ENCODE measurements at regions not wholly inside any gene's neighbourhood (a gene's known extent, or its start where the extent isn't known, plus 50 kb on each side); places are given as distances from the start of the nearest gene placed in this dataset.

DNA sequence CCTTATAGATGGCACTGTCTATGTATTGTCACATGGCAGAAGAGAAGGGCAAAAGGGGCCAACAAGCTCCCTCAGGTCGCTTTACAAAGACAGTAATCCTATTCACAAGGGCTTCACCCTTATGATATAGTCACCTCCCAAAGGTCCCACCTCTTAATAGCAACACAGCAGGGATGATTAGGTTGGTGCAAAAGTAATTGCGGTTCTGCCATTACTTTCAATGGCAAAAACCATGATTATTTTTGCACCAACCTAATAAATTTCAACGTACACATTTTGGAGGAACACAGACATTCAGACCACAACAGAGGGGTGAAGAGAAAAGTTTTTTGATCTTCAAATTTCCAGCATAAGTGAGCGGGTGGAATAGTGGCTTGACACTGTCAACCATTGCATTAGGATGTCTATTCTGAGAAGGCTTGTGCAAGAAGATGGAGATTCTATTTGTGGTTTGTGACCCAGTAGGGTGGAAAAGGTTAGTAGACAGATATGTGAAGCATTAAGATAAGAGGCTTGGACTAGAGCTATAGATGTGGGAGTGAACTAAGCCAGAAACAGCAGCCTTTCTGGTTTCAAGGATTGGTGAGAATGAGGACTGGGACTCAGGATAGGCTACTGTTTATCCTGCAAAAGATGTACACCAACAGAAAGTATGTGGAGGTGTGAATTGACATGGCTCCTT is 75.5 kb upstream of the CPSF6 start:
- WGBS, 2 donors, result 85 to 86% methylated on average over 4 of the region's 4 CpGs
- no peaks in the 10 kb centered on the region for H3K4me1 ChIP-seq
- TF ChIP-seq EP300 (IDR thresholded peaks at IDR 0.05), result no peak
- TF ChIP-seq POLR2A (IDR thresholded peaks at IDR 0.05), result no peak
- TF ChIP-seq, protein P1, sequence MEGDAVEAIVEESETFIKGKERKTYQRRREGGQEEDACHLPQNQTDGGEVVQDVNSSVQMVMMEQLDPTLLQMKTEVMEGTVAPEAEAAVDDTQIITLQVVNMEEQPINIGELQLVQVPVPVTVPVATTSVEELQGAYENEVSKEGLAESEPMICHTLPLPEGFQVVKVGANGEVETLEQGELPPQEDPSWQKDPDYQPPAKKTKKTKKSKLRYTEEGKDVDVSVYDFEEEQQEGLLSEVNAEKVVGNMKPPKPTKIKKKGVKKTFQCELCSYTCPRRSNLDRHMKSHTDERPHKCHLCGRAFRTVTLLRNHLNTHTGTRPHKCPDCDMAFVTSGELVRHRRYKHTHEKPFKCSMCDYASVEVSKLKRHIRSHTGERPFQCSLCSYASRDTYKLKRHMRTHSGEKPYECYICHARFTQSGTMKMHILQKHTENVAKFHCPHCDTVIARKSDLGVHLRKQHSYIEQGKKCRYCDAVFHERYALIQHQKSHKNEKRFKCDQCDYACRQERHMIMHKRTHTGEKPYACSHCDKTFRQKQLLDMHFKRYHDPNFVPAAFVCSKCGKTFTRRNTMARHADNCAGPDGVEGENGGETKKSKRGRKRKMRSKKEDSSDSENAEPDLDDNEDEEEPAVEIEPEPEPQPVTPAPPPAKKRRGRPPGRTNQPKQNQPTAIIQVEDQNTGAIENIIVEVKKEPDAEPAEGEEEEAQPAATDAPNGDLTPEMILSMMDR (IDR thresholded peaks at IDR 0.05), result no peak
- no peak overlapping the region for H3K27ac ChIP-seq
- no peak overlapping the region for H3K4me3 ChIP-seq
- H3K9me3 ChIP-seq, result no peaks in the 10 kb centered on the region
- DNase-seq (ENCODE audit: low spot score in 2 of 2), result no peak
- H3K36me3 ChIP-seq, result no peaks in the 10 kb centered on the region
- no peaks in the 10 kb centered on the region for H3K27me3 ChIP-seq

DNA sequence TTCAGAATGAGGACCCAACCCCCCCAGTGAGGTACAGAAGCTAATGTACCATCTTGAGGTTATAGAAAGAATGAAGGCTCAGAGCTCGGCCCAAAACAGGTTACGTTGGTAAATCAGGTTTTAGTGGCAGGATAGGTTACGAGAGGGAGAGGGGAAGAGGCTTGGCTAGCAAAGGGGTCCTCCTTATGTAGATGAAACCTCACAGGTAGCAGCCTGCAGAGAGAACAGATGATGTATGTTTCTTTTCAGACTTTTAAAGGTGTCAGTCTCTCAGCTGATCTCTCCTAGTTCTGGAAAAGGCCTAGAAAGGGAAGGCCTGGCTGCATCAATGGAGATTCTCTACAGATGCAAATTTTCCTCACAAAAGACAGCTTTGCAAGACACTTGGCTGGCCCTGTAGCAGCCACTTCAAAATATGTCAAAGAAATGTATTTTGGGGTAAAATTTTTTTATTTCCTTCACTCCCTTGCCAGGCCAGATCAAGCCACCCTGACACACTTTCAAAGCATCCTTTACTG is 71.7 kb upstream of the CPSF6 start:
- no peaks in the 10 kb centered on the region for H3K4me1 ChIP-seq
- no peak overlapping the region for H3K4me3 ChIP-seq
- H3K36me3 ChIP-seq, result no peaks in the 10 kb centered on the region
- H3K27me3 ChIP-seq, result no peaks in the 10 kb centered on the region
- no peak overlapping the region for H3K27ac ChIP-seq
- TF ChIP-seq, protein P1 (IDR thresholded peaks at IDR 0.05), result no peak
- TF ChIP-seq EP300 (IDR thresholded peaks at IDR 0.05), result no peak
- TF ChIP-seq POLR2A (IDR thresholded peaks at IDR 0.05), result no peak
- no peaks in the 10 kb centered on the region for H3K9me3 ChIP-seq
- WGBS, 2 donors, result 82 to 93% methylated on average over 3 of the region's 3 CpGs
- no peak for DNase-seq (ENCODE audit: low spot score in 2 of 2)

DNA sequence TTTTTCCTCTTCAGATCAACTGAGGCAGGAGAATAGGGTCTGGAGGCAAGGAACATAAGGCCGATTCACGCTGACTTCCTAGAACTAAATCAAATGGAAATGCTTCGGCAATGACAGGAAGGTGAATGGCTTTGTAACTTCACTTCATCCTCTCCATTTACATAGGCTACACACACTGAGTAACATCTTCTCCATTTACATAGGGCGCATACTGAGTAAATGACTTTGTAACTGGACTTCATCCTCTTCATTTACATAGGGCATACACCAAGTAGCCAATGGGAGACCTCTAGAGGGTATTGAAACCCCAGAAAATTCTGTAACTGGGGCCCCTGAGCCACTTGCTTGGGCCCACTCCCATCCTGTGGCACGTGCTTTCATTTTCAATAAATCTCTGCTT is 71.0 kb upstream of the CPSF6 start:
- no peaks in the 10 kb centered on the region for H3K27me3 ChIP-seq
- no peaks in the 10 kb centered on the region for H3K4me1 ChIP-seq
- no peaks in the 10 kb centered on the region for H3K36me3 ChIP-seq
- no peaks in the 10 kb centered on the region for H3K9me3 ChIP-seq
- TF ChIP-seq EP300 (IDR thresholded peaks at IDR 0.05) (no peak), POLR2A (IDR thresholded peaks at IDR 0.05) (no peak)
- TF ChIP-seq, protein P1 (IDR thresholded peaks at IDR 0.05), result no peak
- no peak overlapping the region for H3K4me3 ChIP-seq
- no peak for DNase-seq (ENCODE audit: low spot score in 2 of 2)
- no peak overlapping the region for H3K27ac ChIP-seq
- WGBS, 2 donors, result 91 to 92% methylated on average over 5 of the region's 5 CpGs

DNA sequence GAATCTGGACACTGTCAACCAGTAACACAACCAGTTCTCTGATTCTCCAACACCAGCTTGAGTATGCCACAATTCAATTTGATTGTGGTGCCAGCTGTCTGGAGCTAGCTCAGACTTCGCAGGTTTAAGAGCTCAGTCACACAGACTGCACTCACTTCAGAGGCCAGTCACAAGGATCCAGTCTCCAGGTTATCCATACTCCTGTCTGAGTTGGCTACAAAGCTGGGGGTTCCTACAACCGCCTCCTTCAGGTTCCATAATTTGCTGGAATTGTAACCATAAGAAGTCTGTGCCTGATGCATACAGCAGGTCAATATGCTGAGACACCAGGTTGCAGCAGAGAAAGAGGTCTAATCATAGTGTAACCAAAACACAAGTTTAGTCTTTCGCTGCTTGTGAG is 70.5 kb upstream of the CPSF6 start:
- TF ChIP-seq EP300 (IDR thresholded peaks at IDR 0.05) (no peak), POLR2A (IDR thresholded peaks at IDR 0.05) (no peak)
- TF ChIP-seq, protein P1 (IDR thresholded peaks at IDR 0.05), result no peak
- no peak overlapping the region for H3K4me3 ChIP-seq
- no peaks in the 10 kb centered on the region for H3K36me3 ChIP-seq
- WGBS, 2 donors, result 85 to 86% methylated on average over 3 of the region's 3 CpGs
- DNase-seq (ENCODE audit: low spot score in 2 of 2), result no peak
- H3K4me1 ChIP-seq, result no peaks in the 10 kb centered on the region
- no peaks in the 10 kb centered on the region for H3K9me3 ChIP-seq
- no peak overlapping the region for H3K27ac ChIP-seq
- H3K27me3 ChIP-seq, result no peaks in the 10 kb centered on the region

DNA sequence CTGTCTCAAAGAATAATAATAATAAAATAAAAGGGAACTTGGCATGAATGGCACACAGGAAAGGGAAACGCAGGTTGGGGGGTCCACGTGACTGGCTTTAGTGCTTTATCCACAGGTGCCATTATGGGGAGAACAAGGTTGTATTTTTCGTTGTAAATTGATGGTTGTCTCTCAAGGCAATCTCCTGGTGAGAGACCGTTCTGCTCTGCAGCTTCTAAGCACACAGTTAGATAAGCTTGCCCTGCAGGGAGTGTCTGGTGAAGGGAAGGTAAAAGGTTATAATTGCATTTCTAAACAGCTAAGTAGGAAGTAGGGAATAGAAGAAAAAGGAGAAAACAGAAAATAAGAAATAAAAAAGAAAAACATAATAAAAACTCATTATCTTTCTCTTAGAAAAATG is 69.1 kb upstream of the CPSF6 start:
- Histone ChIP-seq H3K4me3 (no peak overlapping the region), H3K27ac (no peak overlapping the region), H3K27me3 (no peaks in the 10 kb centered on the region), H3K9me3 (no peaks in the 10 kb centered on the region), H3K4me1 (no peaks in the 10 kb centered on the region), H3K36me3 (no peaks in the 10 kb centered on the region)
- TF ChIP-seq POLR2A (IDR thresholded peaks at IDR 0.05), result no peak
- TF ChIP-seq, protein P1 (IDR thresholded peaks at IDR 0.05), result no peak
- no peak for TF ChIP-seq EP300 (IDR thresholded peaks at IDR 0.05)
- WGBS, 2 donors, result 49 to 57% methylated on average over 4 of the region's 4 CpGs
- DNase-seq (ENCODE audit: low spot score in 2 of 2), result no peak

All from tibial nerve (tissue), 4 donors.